ENCODE measurements at regions not wholly inside any gene's neighbourhood (a gene's known extent, or its start where the extent isn't known, plus 50 kb on each side); places are given as distances from the start of the nearest gene placed in this dataset.

DNA sequence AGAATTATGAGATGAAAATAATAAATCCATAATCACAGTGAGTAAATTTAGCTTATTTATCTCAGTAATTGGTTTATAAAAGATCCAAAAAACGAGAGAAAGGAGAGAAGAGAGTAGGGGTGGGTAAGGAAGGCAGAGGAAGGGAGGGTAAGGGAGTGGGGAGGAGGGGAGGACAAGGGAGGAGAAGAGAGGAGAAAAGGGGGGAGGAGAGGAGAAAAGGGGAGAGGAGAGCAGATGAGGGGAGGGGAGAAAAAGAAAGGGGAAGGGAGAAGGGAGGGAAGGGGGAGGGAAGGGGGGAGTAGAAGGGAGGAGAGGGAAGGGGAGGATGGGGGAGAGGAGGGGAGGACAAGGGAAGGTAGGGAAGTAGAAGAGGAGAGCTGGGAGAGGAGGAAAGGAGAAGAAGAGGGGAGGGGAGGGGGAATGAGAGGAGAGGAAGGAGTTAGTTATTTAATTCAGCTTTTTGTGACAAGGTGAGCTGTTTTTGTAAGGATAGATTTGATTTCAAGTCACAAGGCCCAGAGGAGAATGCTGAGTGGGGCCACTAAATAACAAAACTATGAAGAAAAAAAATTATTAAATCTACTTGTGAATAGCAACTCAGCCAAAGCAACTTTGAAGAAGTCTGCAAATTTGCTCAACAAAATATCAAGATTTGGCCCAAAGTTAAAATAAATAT, 454.3 kb downstream of the ARAP2 start:
- Histone ChIP-seq H3K27ac (ENCODE audit: low read depth in 1 of 2, low read length in 2 of 2) (no peak overlapping the region), H3K36me3 (replicated peaks in 1 of 2; ENCODE audit: control insufficient read depth in 1 of 2, insufficient read depth in 2 of 2, low read length in 2 of 2) (no peaks in the 10 kb centered on the region), H3K9me3 (replicated peaks in 1 of 2; ENCODE audit: control insufficient read depth in 1 of 2, insufficient read depth in 1 of 2, low read length in 2 of 2) (no peaks in the 10 kb centered on the region), H3K79me2 (ENCODE audit: insufficient read depth, low read length) (no peaks in the 10 kb centered on the region), H3K4me1 (ENCODE audit: control insufficient read depth in 1 of 2, insufficient read depth in 2 of 2, low read length in 2 of 2) (no peaks in the 10 kb centered on the region), H2AFZ (ENCODE audit: insufficient read depth, low read depth, low read length, poor library complexity, severe bottlenecking) (no peak overlapping the region), H3K4me2 (replicated peaks; ENCODE audit: extremely low read depth, low read length, poor library complexity, severe bottlenecking) (no peak overlapping the region), H3K4me3 (replicated peaks in 1 of 3; ENCODE audit: low read depth in 2 of 3, low read length in 3 of 3) (no peak overlapping the region), H3K9ac (ENCODE audit: insufficient read depth, low read length, poor library complexity, severe bottlenecking) (no peak overlapping the region), H3K27me3 (ENCODE audit: control insufficient read depth in 2 of 2, insufficient read depth in 2 of 2, low read length in 2 of 2) (no peaks in the 10 kb centered on the region), H4K20me1 (ENCODE audit: insufficient read depth, low read length) (no peaks in the 10 kb centered on the region)
- no peaks in the 10 kb centered on the region for H3K4me1 Mint-ChIP-seq
- TF ChIP-seq, protein P1, sequence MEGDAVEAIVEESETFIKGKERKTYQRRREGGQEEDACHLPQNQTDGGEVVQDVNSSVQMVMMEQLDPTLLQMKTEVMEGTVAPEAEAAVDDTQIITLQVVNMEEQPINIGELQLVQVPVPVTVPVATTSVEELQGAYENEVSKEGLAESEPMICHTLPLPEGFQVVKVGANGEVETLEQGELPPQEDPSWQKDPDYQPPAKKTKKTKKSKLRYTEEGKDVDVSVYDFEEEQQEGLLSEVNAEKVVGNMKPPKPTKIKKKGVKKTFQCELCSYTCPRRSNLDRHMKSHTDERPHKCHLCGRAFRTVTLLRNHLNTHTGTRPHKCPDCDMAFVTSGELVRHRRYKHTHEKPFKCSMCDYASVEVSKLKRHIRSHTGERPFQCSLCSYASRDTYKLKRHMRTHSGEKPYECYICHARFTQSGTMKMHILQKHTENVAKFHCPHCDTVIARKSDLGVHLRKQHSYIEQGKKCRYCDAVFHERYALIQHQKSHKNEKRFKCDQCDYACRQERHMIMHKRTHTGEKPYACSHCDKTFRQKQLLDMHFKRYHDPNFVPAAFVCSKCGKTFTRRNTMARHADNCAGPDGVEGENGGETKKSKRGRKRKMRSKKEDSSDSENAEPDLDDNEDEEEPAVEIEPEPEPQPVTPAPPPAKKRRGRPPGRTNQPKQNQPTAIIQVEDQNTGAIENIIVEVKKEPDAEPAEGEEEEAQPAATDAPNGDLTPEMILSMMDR (IDR thresholded peaks at IDR 0.05) = no peak
- intact Hi-C loops (cut with micrococcal nuclease) = no loop called here
- no peak overlapping the region for H3K27ac Mint-ChIP-seq
- 92% methylated on average over 1 of the region's 1 CpG for WGBS (ENCODE audit: insufficient coverage)
- peaks cover 0 to 2% (median 0%) of the 10 kb centered on the region in 3 donors for H3K27me3 Mint-ChIP-seq (ENCODE audit: low read depth in 3 of 3)
- no peak for DNase-seq
- H3K36me3 Mint-ChIP-seq = no peaks in the 10 kb centered on the region
- peaks cover 0 to 5% (median 1%) of the 10 kb centered on the region in 7 donors for H3K9me3 Mint-ChIP-seq
- H3K4me3 Mint-ChIP-seq = no peak overlapping the region

DNA sequence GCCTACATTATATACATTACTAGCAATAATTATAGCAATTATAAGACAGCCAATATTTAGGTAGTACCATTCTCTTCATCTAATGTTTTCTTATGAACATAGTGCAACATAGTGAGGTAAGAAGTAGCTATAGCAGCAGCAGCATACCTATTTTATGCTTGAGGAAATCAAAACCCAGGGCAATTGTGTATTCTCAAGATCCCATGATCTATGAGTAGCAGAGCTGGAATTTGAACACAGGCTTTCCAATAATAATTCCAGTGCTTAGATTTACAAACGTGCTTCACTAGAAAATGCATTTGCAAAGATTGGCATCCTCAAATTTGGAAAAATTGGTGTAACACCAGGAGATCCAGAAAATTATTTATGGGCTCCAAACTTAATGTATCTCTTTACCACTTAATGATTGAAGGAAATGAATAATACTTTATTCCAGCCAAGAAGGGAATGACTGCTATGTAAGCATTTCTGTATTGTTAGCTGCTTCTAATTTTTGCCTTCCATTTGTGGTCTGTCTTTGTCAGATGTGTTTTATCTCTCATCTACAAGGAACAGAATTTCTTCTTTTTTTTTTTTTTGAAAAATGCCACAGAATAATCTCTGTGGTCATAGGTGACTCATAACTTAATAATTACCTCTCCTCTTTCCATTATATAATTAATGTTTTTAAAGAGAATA, 451.1 kb downstream of the ARAP2 start:
- Histone ChIP-seq H3K4me3 (replicated peaks in 1 of 3; ENCODE audit: low read depth in 2 of 3, low read length in 3 of 3) (no peak overlapping the region), H3K4me1 (ENCODE audit: control insufficient read depth in 1 of 2, insufficient read depth in 2 of 2, low read length in 2 of 2) (no peaks in the 10 kb centered on the region), H4K20me1 (ENCODE audit: insufficient read depth, low read length) (no peaks in the 10 kb centered on the region), H3K4me2 (replicated peaks; ENCODE audit: extremely low read depth, low read length, poor library complexity, severe bottlenecking) (no peak overlapping the region), H3K36me3 (replicated peaks in 1 of 2; ENCODE audit: control insufficient read depth in 1 of 2, insufficient read depth in 2 of 2, low read length in 2 of 2) (no peaks in the 10 kb centered on the region), H2AFZ (ENCODE audit: insufficient read depth, low read depth, low read length, poor library complexity, severe bottlenecking) (no peak overlapping the region), H3K79me2 (ENCODE audit: insufficient read depth, low read length) (no peaks in the 10 kb centered on the region), H3K9ac (ENCODE audit: insufficient read depth, low read length, poor library complexity, severe bottlenecking) (no peak overlapping the region), H3K27ac (ENCODE audit: low read depth in 1 of 2, low read length in 2 of 2) (no peak overlapping the region), H3K9me3 (replicated peaks in 1 of 2; ENCODE audit: control insufficient read depth in 1 of 2, insufficient read depth in 1 of 2, low read length in 2 of 2) (no peaks in the 10 kb centered on the region), H3K27me3 (ENCODE audit: control insufficient read depth in 2 of 2, insufficient read depth in 2 of 2, low read length in 2 of 2) (no peaks in the 10 kb centered on the region)
- Mint-ChIP-seq H3K27ac (no peak overlapping the region), H3K9me3 (peaks cover 0 to 12% (median 8%) of the 10 kb centered on the region in 7 donors), H3K36me3 (no peaks in the 10 kb centered on the region), H3K27me3 (ENCODE audit: low read depth in 3 of 3) (peaks cover 0 to 2% (median 0%) of the 10 kb centered on the region in 3 donors), H3K4me3 (no peak overlapping the region), H3K4me1 (no peaks in the 10 kb centered on the region)
- TF ChIP-seq, protein P1 (IDR thresholded peaks at IDR 0.05) = no peak
- no CpG with 5 or more reads among the region's 1 CpG for WGBS (ENCODE audit: insufficient coverage)
- intact Hi-C loops (cut with micrococcal nuclease) = no loop called here
- DNase-seq = no peak
